IMR-90 (cell line): ENCODE measurements at regions not wholly inside any gene's neighbourhood (a gene's known extent, or its start where the extent isn't known, plus 50 kb on each side); places are given as distances from the start of the nearest gene placed in this dataset.
A peak's percentile ranks its signal among the peaks of the same experiment; 100 is the strongest.

ENCODE experiments used
- ATAC-seq: fragments of 200-7000 bp; cut with Tn5 transposase; 2 replicates; pipeline ENCODE4 v1.9.1; 2020; ENCODE audit warnings: low read depth, mild to moderate bottlenecking, moderate library complexity
- BruUV-seq: library from RNA; stranded (reverse); fragments of 400-500 nt; replicated peaks from 2 replicates; lab custom pipeline; 2021; lab: Mats Ljungman, UMichigan
- CTCF ChIA-PET: fragments of 300-600 bp; formaldehyde crosslinking; extraction: SDS; loops from one replicate; lab custom pipeline; 2021; ENCODE audit warnings: antibody characterized with exemption; lab: Yijun Ruan, JAX
- POLR2A ChIA-PET: fragments of 300-600 bp; sonication (Branson Sonifier 250); formaldehyde crosslinking; loops from one replicate; lab custom pipeline; 2022; ENCODE audit warnings: antibody characterized with exemption; ENCODE audit not compliant: unreplicated experiment; lab: Charles Lee
- DNase-seq: peaks from one replicate; pipeline ENCODE4 v3.0.0; 2013
- H2AFZ ChIP-seq: replicated peaks from 2 replicates; pipeline ENCODE3; 2013; ENCODE audit warnings: low read length, mild to moderate bottlenecking; ENCODE audit not compliant: poor library complexity
- H2AK5ac ChIP-seq: 2 replicates; pipeline ENCODE4 v1.6.1; 2013; ENCODE audit warnings: low read depth, low read length, inconsistent platforms
- H2AK9ac ChIP-seq: replicated peaks from 2 replicates; pipeline ENCODE3; 2013; ENCODE audit warnings: mild to moderate bottlenecking, low read depth, low read length, moderate library complexity; ENCODE audit not compliant: poor library complexity
- H2BK120ac ChIP-seq: 2 replicates; pipeline ENCODE4 v1.6.1; 2013; ENCODE audit warnings: low read depth, low read length, inconsistent platforms
- H2BK15ac ChIP-seq: 3 replicates; pipeline ENCODE4 v1.6.1; 2013; ENCODE audit warnings: low read depth, low read length, inconsistent platforms
- H2BK20ac ChIP-seq: 2 replicates; pipeline ENCODE4 v1.6.1; 2013; ENCODE audit warnings: low read depth, mild to moderate bottlenecking, inconsistent platforms, low read length, moderate library complexity
- H2BK5ac ChIP-seq: 2 replicates; pipeline ENCODE4 v1.6.1; 2013; ENCODE audit warnings: mild to moderate bottlenecking, low read depth, low read length, inconsistent platforms; ENCODE audit not compliant: poor library complexity, severe bottlenecking
- H3K14ac ChIP-seq: replicated peaks from 2 replicates; pipeline ENCODE4 v1.6.1; 2013; ENCODE audit warnings: low read depth, low read length, inconsistent platforms
- H3K18ac ChIP-seq: 2 replicates; pipeline ENCODE4 v1.6.1; 2013; ENCODE audit warnings: low read depth, low read length, control low read depth
- H3K23ac ChIP-seq: 2 replicates; pipeline ENCODE4 v1.6.1; 2013; ENCODE audit warnings: low read depth, low read length, inconsistent platforms
- H3K27ac ChIP-seq: 2 replicates; pipeline ENCODE4 v1.5.1; 2013; ENCODE audit warnings: mild to moderate bottlenecking, control low read depth, low read length; ENCODE audit not compliant: insufficient read depth
- H3K27me3 ChIP-seq: 2 replicates; pipeline ENCODE4 v1.6.1; 2013; ENCODE audit warnings: low read length; ENCODE audit not compliant: control insufficient read depth, insufficient read depth
- H3K36me3 ChIP-seq: 2 replicates; pipeline ENCODE4 v1.6.1; 2013; ENCODE audit warnings: low read length, mixed read lengths; ENCODE audit not compliant: control insufficient read depth, insufficient read depth
- H3K4ac ChIP-seq: 2 replicates; pipeline ENCODE4 v1.6.1; 2013; ENCODE audit warnings: low read depth, low read length, inconsistent platforms
- H3K4me1 ChIP-seq: 2 replicates; pipeline ENCODE4 v1.6.1; 2013; ENCODE audit warnings: low read length, mixed read lengths; ENCODE audit not compliant: control insufficient read depth, insufficient read depth
- H3K4me2 ChIP-seq: 2 replicates; pipeline ENCODE4 v1.6.1; 2013; ENCODE audit warnings: low read depth, mild to moderate bottlenecking, control low read depth, low read length, moderate library complexity
- H3K4me3 ChIP-seq: 2 replicates; pipeline ENCODE4 v1.5.1; 2013; ENCODE audit warnings: low read depth, mild to moderate bottlenecking, control low read depth, low read length, moderate library complexity; ENCODE audit not compliant: insufficient read depth
- H3K56ac ChIP-seq: 2 replicates; pipeline ENCODE4 v1.6.1; 2013; ENCODE audit warnings: low read length, inconsistent platforms; ENCODE audit not compliant: insufficient read depth; ENCODE audit errors: extremely low read depth
- H3K79me1 ChIP-seq, 2 experiments: 2 replicates each; pipeline ENCODE4 v1.6.1; 2013; ENCODE audit warnings: low read length in 2 of 2, inconsistent platforms in 1 of 2, low read depth in 1 of 2
- H3K9ac ChIP-seq: 2 replicates; pipeline ENCODE4 v1.6.1; 2013; ENCODE audit warnings: low read depth, low read length, control low read depth
- H3K9me1 ChIP-seq: 2 replicates; pipeline ENCODE4 v1.6.1; 2013; ENCODE audit warnings: low read length, inconsistent platforms; ENCODE audit not compliant: insufficient read depth
- H3K9me3 ChIP-seq: 2 replicates; pipeline ENCODE4 v1.6.1; 2013; ENCODE audit warnings: low read length; ENCODE audit not compliant: control insufficient read depth, insufficient read depth
- H4K20me1 ChIP-seq: 2 replicates; pipeline ENCODE4 v1.6.1; 2013; ENCODE audit warnings: low read length, inconsistent platforms; ENCODE audit not compliant: insufficient read depth
- H4K5ac ChIP-seq: 2 replicates; pipeline ENCODE4 v1.6.1; 2013; ENCODE audit warnings: mild to moderate bottlenecking, low read depth, low read length, control low read depth
- H4K8ac ChIP-seq, 2 experiments: 2 replicates each; pipeline ENCODE4 v1.6.1; 2013; ENCODE audit warnings: low read depth in 2 of 2, low read length in 2 of 2, control low read depth in 1 of 2, inconsistent platforms in 1 of 2
- H4K91ac ChIP-seq: 2 replicates; pipeline ENCODE4 v1.6.1; 2013; ENCODE audit warnings: low read depth, low read length, inconsistent platforms; ENCODE audit not compliant: insufficient read depth
- BHLHE40 ChIP-seq: fragments of 150-350 bp; IDR thresholded peaks from 2 replicates; pipeline ENCODE4 v1.6.1; 2016; ENCODE audit warnings: mild to moderate bottlenecking, low read depth, low read length
- CHD1 ChIP-seq: IDR thresholded peaks from 2 replicates; pipeline ENCODE4 v1.6.1; 2012; ENCODE audit warnings: low read depth, low read length, improper control_type of control experiment
- FOS ChIP-seq: fragments of 150-350 bp; IDR thresholded peaks from 2 replicates; pipeline ENCODE4 v1.6.1; 2016; ENCODE audit warnings: low read depth, low read length
- MXI1 ChIP-seq: IDR thresholded peaks from 2 replicates; pipeline ENCODE4 v1.6.1; 2012; ENCODE audit warnings: low read depth, mild to moderate bottlenecking, low read length, moderate library complexity, borderline replicate concordance
- POLR2A ChIP-seq: IDR thresholded peaks from 2 replicates; pipeline ENCODE4 v1.6.1; 2012; ENCODE audit warnings: mild to moderate bottlenecking, low read depth, low read length
- RAD21 ChIP-seq: IDR thresholded peaks from 2 replicates; pipeline ENCODE4 v1.6.1; 2012; ENCODE audit warnings: low read length, improper control_type of control experiment
- RCOR1 ChIP-seq: IDR thresholded peaks from 2 replicates; pipeline ENCODE4 v1.6.1; 2012; ENCODE audit warnings: mild to moderate bottlenecking, low read length, improper control_type of control experiment; ENCODE audit not compliant: insufficient replicate concordance
- RFX5 ChIP-seq: IDR thresholded peaks from 2 replicates; pipeline ENCODE4 v1.8.0; 2012; ENCODE audit warnings: low read depth, mild to moderate bottlenecking, low read length, moderate library complexity
- SMC3 ChIP-seq: fragments of 150-350 bp; IDR thresholded peaks from 2 replicates; pipeline ENCODE4 v1.6.1; 2016; ENCODE audit warnings: low read depth, mild to moderate bottlenecking, antibody characterized with exemption, low read length, moderate library complexity
- WGBS, 2 experiments: methylation state at CpG; one replicate each; pipeline versions ENCODE4 v1.1.5 to v1.1.7; 2013; ENCODE audit warnings: missing lambda C conversion rate in 2 of 2; ENCODE audit not compliant: insufficient read length in 1 of 2; ENCODE audit errors: extremely low coverage in 2 of 2; 5-methylcytosine and 5-hydroxymethylcytosine counted together
- dilution Hi-C: fragments of 300-500 bp; cut with HindIII; formaldehyde crosslinking; loops from one replicate; pipeline ENCODE4 v1.14.3; 2018; ENCODE audit warnings: low sequenced_read_pairs; ENCODE audit not compliant: unreplicated experiment
- in situ Hi-C: fragments of 300-500 bp; cut with MboI; formaldehyde crosslinking; loops from 3 replicates; pipeline ENCODE4 v1.14.3; 2019; ENCODE audit warnings: low sequenced_read_pairs, inconsistent platforms, mixed read lengths
- intact Hi-C: fragments of 100-400 bp; cut with micrococcal nuclease; formaldehyde crosslinking; loops from 2 replicates; pipeline ENCODE4 v1.10.0; 2022
- TF ChIP-seq, protein P1 (sequence below): fragments of 150-350 bp; IDR thresholded peaks from 2 replicates; pipeline ENCODE4 v1.6.1; 2017; ENCODE audit warnings: mild to moderate bottlenecking, antibody characterized with exemption, low read length, low read depth
- TF ChIP-seq, protein P2 (sequence below): conservative IDR thresholded peaks from 2 replicates; pipeline ENCODE4 v1.5.1; 2012; ENCODE audit warnings: mild to moderate bottlenecking, low read depth, low read length, improper control_type of control experiment
- TF ChIP-seq, protein P3 (sequence below): fragments of 150-350 bp; IDR thresholded peaks from 2 replicates; pipeline ENCODE4 v1.6.1; 2016; ENCODE audit warnings: low read depth, mild to moderate bottlenecking, low read length, moderate library complexity, borderline replicate concordance

DNA sequence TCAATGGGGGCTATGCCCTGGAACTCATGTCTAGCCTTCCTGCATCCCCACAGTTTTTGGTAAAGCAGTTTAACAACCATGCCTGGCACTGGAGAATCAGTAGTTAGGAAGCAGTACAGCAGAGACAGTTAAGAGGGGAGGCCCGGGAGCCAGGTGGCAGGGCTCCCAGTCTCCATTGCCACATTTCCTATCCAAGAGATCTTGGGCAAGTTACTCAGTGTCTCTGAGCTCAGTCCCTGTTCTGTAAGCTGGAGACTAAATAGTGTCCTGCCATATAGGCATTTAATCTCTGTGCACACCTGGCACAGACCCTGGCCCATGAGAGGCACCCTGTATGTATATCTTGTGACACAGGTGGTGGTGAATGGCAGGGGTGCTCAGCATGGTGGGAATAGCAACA is 156.1 kb upstream of the EOLA2 start:
- dilution Hi-C loops: no loop called here
- POLR2A ChIA-PET: no interaction called here
- no peaks in the 10 kb centered on the region for H3K79me1 ChIP-seq

More for the DNA sequence above, 156.1 kb upstream of the EOLA2 start:
- ATAC-seq (no peak), DNase-seq (no peak)
- Histone ChIP-seq H3K14ac (no peak overlapping the region), H2BK120ac (0 out of 2 replicates have a peak overlapping the region, but pooled peaks have one; percentile 16), H3K9me3 (no peaks in the 10 kb centered on the region; the same call in 1 of the 2 replicates), H4K20me1 (no peaks in the 10 kb centered on the region), H3K9ac (no peak overlapping the region), H4K8ac (no peak overlapping the region), H2AK9ac (no peak overlapping the region), H3K27me3 (no peaks in the 10 kb centered on the region), H2BK20ac (no peak overlapping the region), H3K36me3 (no peaks in the 10 kb centered on the region), H4K91ac (no peak overlapping the region), H3K4ac (0 out of 2 replicates have a peak overlapping the region, but pooled peaks have one; percentile 27), H3K4me1 (peaks cover 3% of the 10 kb centered on the region), H2BK5ac (no peak overlapping the region), H2BK15ac (no peak overlapping the region), H4K5ac (no peak overlapping the region), H3K4me2 (no peak overlapping the region), H2AK5ac (no peak overlapping the region), H3K56ac (no peak overlapping the region), H2AFZ (no peak overlapping the region), H3K9me1 (no peaks in the 10 kb centered on the region), H3K23ac (no peak overlapping the region), H3K18ac (no peak overlapping the region), H3K4me3 (no peak overlapping the region), H3K27ac (no peak overlapping the region)
- TF ChIP-seq, protein P1, sequence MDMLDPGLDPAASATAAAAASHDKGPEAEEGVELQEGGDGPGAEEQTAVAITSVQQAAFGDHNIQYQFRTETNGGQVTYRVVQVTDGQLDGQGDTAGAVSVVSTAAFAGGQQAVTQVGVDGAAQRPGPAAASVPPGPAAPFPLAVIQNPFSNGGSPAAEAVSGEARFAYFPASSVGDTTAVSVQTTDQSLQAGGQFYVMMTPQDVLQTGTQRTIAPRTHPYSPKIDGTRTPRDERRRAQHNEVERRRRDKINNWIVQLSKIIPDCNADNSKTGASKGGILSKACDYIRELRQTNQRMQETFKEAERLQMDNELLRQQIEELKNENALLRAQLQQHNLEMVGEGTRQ: no peak
- no peak for TF ChIP-seq RCOR1
- TF ChIP-seq, protein P2, sequence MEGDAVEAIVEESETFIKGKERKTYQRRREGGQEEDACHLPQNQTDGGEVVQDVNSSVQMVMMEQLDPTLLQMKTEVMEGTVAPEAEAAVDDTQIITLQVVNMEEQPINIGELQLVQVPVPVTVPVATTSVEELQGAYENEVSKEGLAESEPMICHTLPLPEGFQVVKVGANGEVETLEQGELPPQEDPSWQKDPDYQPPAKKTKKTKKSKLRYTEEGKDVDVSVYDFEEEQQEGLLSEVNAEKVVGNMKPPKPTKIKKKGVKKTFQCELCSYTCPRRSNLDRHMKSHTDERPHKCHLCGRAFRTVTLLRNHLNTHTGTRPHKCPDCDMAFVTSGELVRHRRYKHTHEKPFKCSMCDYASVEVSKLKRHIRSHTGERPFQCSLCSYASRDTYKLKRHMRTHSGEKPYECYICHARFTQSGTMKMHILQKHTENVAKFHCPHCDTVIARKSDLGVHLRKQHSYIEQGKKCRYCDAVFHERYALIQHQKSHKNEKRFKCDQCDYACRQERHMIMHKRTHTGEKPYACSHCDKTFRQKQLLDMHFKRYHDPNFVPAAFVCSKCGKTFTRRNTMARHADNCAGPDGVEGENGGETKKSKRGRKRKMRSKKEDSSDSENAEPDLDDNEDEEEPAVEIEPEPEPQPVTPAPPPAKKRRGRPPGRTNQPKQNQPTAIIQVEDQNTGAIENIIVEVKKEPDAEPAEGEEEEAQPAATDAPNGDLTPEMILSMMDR: no peak
- no peak for TF ChIP-seq FOS
- TF ChIP-seq RAD21: no peak
- TF ChIP-seq CHD1: no peak
- TF ChIP-seq MXI1: no peak
- no peak for TF ChIP-seq POLR2A
- TF ChIP-seq BHLHE40: no peak
- no peak for TF ChIP-seq RFX5
- TF ChIP-seq SMC3: no peak
- TF ChIP-seq, protein P3, sequence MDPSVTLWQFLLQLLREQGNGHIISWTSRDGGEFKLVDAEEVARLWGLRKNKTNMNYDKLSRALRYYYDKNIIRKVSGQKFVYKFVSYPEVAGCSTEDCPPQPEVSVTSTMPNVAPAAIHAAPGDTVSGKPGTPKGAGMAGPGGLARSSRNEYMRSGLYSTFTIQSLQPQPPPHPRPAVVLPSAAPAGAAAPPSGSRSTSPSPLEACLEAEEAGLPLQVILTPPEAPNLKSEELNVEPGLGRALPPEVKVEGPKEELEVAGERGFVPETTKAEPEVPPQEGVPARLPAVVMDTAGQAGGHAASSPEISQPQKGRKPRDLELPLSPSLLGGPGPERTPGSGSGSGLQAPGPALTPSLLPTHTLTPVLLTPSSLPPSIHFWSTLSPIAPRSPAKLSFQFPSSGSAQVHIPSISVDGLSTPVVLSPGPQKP: no peak
- WGBS, 2 experiments: no CpG with 5 or more reads among the region's 1 CpG
- in situ Hi-C loops: no loop called here
- intact Hi-C loops: no loop called here
- CTCF ChIA-PET: no interaction called here
- no TSS peak for BruUV-seq
